NT2/D1 (cell line): ENCODE measurements at regions not wholly inside any gene's neighbourhood (a gene's known extent, or its start where the extent isn't known, plus 50 kb on each side); places are given as distances from the start of the nearest gene placed in this dataset.

ENCODE experiments used
- SUZ12 ChIP-seq: IDR thresholded peaks from 2 replicates; pipeline ENCODE4 v1.6.1; 2011; ENCODE audit not compliant: insufficient read length, insufficient read depth; ENCODE audit errors: extremely low read depth
- YY1 ChIP-seq: IDR thresholded peaks from 2 replicates; pipeline ENCODE4 v1.6.1; 2011; ENCODE audit not compliant: insufficient read length, insufficient read depth
- ZNF274 ChIP-seq: IDR thresholded peaks from 2 replicates; pipeline ENCODE4 v1.6.1; 2011; ENCODE audit warnings: mild to moderate bottlenecking, low read depth, low read length

DNA sequence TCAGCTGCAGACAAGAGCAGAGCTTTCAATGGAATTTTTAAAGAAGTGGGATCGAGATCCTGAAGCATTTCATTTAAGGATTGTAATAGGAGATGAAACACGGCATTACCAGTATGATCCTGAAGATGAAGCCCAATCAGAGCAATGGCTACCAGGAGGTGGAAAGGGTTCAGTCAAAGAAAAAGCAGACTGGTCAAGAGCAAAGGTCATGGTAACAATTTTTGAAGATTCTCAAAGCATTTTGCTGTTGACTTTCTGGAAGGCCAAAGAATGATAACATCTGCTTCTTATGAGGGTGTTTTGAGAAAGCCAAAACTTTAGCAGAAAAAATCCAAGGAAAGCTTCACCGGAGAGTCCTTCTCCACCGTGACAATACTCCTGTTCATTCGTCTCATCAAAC is 204.3 kb upstream of the EEA1 start:
- no peak for TF ChIP-seq ZNF274
- no peak for TF ChIP-seq YY1
- TF ChIP-seq SUZ12: no peak
